ENCODE measurements at regions not wholly inside any gene's neighbourhood (a gene's known extent, or its start where the extent isn't known, plus 50 kb on each side); places are given as distances from the start of the nearest gene placed in this dataset.

- Mint-ChIP-seq H3K36me3 (ENCODE audit: low read depth) (no peaks in the 10 kb centered on the region), H3K4me1 (ENCODE audit: low read depth) (no peaks in the 10 kb centered on the region)
Measured at GRCh38 chr4:162322054-162322453, 158.3 kb upstream of the FSTL5 start.

DNA sequence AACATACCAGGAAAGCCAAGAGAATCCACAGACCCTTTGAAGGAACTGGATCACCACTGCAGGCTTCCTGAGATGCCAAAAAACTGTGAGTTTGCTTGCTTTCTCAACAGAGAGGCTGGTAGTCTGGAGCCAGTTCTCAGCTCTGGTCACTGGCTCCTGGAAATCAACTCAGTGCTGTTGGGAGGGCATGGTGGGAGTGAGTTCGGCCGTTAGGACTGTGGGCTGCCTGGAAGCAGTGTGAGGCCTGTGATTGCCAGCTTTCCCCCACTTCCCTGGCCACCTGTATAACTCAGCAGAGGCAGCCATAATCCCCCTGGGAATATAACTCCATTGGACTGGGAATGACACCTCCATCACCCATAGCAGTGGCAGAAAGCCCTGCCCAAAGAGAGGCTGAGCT lies 122.0 kb upstream of the FSTL5 start:
- no peaks in the 10 kb centered on the region for H3K4me1 Mint-ChIP-seq (ENCODE audit: low read depth)
- H3K27ac Mint-ChIP-seq, result no peak overlapping the region
- H3K36me3 Mint-ChIP-seq (ENCODE audit: low read depth), result no peaks in the 10 kb centered on the region
- H3K9me3 Mint-ChIP-seq, result peaks cover 23% of the 10 kb centered on the region
- H3K4me3 Mint-ChIP-seq, result no peak overlapping the region
- no peaks in the 10 kb centered on the region for H3K27me3 Mint-ChIP-seq (ENCODE audit: low read depth)
- no peak for DNase-seq (ENCODE audit: low spot score)

More at GRCh38 chr4:162322054-162322453, 158.3 kb upstream of the FSTL5 start:
- Mint-ChIP-seq H3K9me3 (no peaks in the 10 kb centered on the region), H3K27ac (no peak overlapping the region), H3K4me3 (no peak overlapping the region), H3K27me3 (ENCODE audit: low read depth) (no peaks in the 10 kb centered on the region)
- no peak for DNase-seq (ENCODE audit: low spot score)

GRCh38 chr4:162282684-162283083 lies 118.9 kb upstream of the FSTL5 start:
- peaks cover 10% of the 10 kb centered on the region for H3K9me3 Mint-ChIP-seq
- H3K4me3 Mint-ChIP-seq, result no peak overlapping the region
- DNase-seq (ENCODE audit: low spot score), result no peak
- H3K36me3 Mint-ChIP-seq (ENCODE audit: low read depth), result no peaks in the 10 kb centered on the region
- no peaks in the 10 kb centered on the region for H3K4me1 Mint-ChIP-seq (ENCODE audit: low read depth)
- no peak overlapping the region for H3K27ac Mint-ChIP-seq
- no peaks in the 10 kb centered on the region for H3K27me3 Mint-ChIP-seq (ENCODE audit: low read depth)

GRCh38 chr4:162274354-162274753 lies 110.6 kb upstream of the FSTL5 start:
- no peak overlapping the region for H3K27ac Mint-ChIP-seq
- no peaks in the 10 kb centered on the region for H3K27me3 Mint-ChIP-seq (ENCODE audit: low read depth)
- DNase-seq (ENCODE audit: low spot score), result no peak
- H3K9me3 Mint-ChIP-seq, result no peaks in the 10 kb centered on the region
- no peaks in the 10 kb centered on the region for H3K4me1 Mint-ChIP-seq (ENCODE audit: low read depth)
- H3K4me3 Mint-ChIP-seq, result no peak overlapping the region
- no peaks in the 10 kb centered on the region for H3K36me3 Mint-ChIP-seq (ENCODE audit: low read depth)

- no peak for DNase-seq (ENCODE audit: low spot score)
- no peaks in the 10 kb centered on the region for H3K9me3 Mint-ChIP-seq
- no peaks in the 10 kb centered on the region for H3K36me3 Mint-ChIP-seq (ENCODE audit: low read depth)
- no peaks in the 10 kb centered on the region for H3K4me1 Mint-ChIP-seq (ENCODE audit: low read depth)
- no peak overlapping the region for H3K27ac Mint-ChIP-seq
- no peaks in the 10 kb centered on the region for H3K27me3 Mint-ChIP-seq (ENCODE audit: low read depth)
- H3K4me3 Mint-ChIP-seq, result no peak overlapping the region
Measured at GRCh38 chr4:162272215-162272614, 108.4 kb upstream of the FSTL5 start.

GRCh38 chr4:162268911-162269310 lies 105.1 kb upstream of the FSTL5 start:
- DNase-seq (ENCODE audit: low spot score), result no peak
- Mint-ChIP-seq H3K9me3 (peaks cover 8% of the 10 kb centered on the region), H3K36me3 (ENCODE audit: low read depth) (no peaks in the 10 kb centered on the region), H3K4me3 (no peak overlapping the region), H3K4me1 (ENCODE audit: low read depth) (no peaks in the 10 kb centered on the region), H3K27ac (no peak overlapping the region), H3K27me3 (ENCODE audit: low read depth) (no peaks in the 10 kb centered on the region)

DNA sequence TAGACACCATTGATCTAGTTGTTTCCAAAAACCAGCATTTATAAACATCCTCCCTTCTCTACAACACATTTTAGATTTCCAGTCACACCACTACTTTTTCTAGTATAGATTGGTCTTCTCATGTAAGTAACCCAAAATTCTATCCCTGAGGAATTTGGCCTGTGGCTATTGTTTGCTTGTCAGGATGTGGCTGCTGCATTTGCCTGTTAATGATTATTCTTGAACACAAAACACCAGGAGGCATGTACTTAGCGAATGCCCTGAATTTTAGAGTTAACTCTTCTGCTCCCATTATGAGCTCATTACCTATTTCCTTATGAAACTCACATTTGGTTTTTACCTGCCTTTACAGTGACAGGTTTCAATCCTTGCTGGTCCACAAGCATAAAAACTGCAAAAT lies 102.0 kb upstream of the FSTL5 start:
- Mint-ChIP-seq H3K4me3 (no peak overlapping the region), H3K9me3 (peaks cover 24% of the 10 kb centered on the region), H3K4me1 (ENCODE audit: low read depth) (no peaks in the 10 kb centered on the region), H3K27ac (no peak overlapping the region), H3K27me3 (ENCODE audit: low read depth) (no peaks in the 10 kb centered on the region), H3K36me3 (ENCODE audit: low read depth) (no peaks in the 10 kb centered on the region)
- DNase-seq (ENCODE audit: low spot score), result no peak

- no peaks in the 10 kb centered on the region for H3K36me3 Mint-ChIP-seq (ENCODE audit: low read depth)
- H3K4me3 Mint-ChIP-seq, result no peak overlapping the region
- no peak overlapping the region for H3K27ac Mint-ChIP-seq
- H3K4me1 Mint-ChIP-seq (ENCODE audit: low read depth), result no peaks in the 10 kb centered on the region
- no peaks in the 10 kb centered on the region for H3K27me3 Mint-ChIP-seq (ENCODE audit: low read depth)
- no peak for DNase-seq (ENCODE audit: low spot score)
- H3K9me3 Mint-ChIP-seq, result peaks cover 10% of the 10 kb centered on the region
Measured at GRCh38 chr4:162245051-162245450, 81.3 kb upstream of the FSTL5 start.

DNA sequence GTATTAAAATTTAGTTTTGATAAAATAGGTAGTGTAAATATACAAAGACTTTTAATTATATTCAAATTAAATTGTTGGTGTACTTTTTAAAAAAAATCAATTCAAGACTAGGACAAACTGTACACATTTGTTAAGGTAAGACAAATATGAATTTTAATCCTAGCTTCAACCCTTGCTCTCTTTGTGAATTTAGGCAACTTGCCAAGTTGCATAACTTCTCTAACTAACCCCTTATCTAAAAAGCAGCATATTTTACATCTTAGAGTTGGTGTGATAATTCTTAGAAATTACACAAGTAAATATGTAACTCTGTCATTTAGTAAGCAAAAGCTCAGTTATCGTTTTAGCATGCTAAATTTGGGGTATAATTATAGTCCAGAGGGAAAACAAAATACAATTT lies 78.1 kb upstream of the FSTL5 start:
- Mint-ChIP-seq H3K9me3 (peaks cover 10% of the 10 kb centered on the region), H3K27me3 (ENCODE audit: low read depth) (no peaks in the 10 kb centered on the region), H3K4me3 (no peak overlapping the region), H3K27ac (no peak overlapping the region), H3K4me1 (ENCODE audit: low read depth) (no peaks in the 10 kb centered on the region), H3K36me3 (ENCODE audit: low read depth) (no peaks in the 10 kb centered on the region)
- DNase-seq (ENCODE audit: low spot score), result no peak

DNA sequence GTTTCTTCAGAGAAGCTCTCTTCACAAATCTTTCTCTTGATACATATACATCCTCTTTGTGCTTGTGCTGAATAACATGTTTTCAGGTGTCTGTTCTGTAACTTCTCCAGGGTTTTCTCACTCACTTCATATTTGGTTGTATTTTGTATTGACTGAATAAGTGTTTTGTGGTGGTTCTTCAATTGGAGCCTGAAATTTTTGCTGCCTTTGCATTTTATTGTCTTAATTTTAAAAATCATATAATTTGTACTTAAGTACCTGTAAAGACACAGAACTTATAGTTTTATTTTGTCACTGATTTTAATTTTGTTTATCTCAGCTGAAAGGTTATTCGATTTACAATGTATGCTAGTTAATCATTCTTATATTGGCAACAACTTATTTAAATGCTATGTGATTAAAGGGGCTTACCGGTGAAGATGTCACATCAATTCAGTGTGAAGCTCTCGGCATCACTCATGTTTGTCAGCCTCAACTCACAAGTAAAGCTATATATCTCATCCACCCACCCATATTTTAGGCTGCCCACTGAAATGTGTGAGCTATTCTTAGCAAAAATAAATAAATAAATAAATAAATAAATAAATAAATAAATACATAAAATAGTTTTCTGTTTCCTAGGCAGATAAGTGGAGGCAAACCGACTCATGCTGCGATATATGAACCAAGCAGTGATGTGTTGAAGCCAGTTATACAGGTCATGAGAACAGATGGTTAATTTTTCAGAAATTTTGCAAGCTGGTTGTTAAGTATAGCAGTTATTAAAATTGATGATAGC lies 76.4 kb upstream of the FSTL5 start:
- no peak overlapping the region for H3K27ac Mint-ChIP-seq

GRCh38 chr4:162237676-162238075 lies 73.9 kb upstream of the FSTL5 start:
- Mint-ChIP-seq H3K4me1 (ENCODE audit: low read depth) (no peaks in the 10 kb centered on the region), H3K36me3 (ENCODE audit: low read depth) (no peaks in the 10 kb centered on the region), H3K4me3 (no peak overlapping the region), H3K9me3 (peaks cover 9% of the 10 kb centered on the region), H3K27me3 (ENCODE audit: low read depth) (no peaks in the 10 kb centered on the region), H3K27ac (no peak overlapping the region)
- no peak for DNase-seq (ENCODE audit: low spot score)

More for the DNA sequence above, 76.4 kb upstream of the FSTL5 start:
- DNase-seq (ENCODE audit: low spot score), result no peak
- peaks cover 6% of the 10 kb centered on the region for H3K9me3 Mint-ChIP-seq
- H3K4me1 Mint-ChIP-seq (ENCODE audit: low read depth), result no peaks in the 10 kb centered on the region
- no peaks in the 10 kb centered on the region for H3K36me3 Mint-ChIP-seq (ENCODE audit: low read depth)
- no peak overlapping the region for H3K4me3 Mint-ChIP-seq
- no peaks in the 10 kb centered on the region for H3K27me3 Mint-ChIP-seq (ENCODE audit: low read depth)

- Mint-ChIP-seq H3K4me3 (no peak overlapping the region), H3K9me3 (peaks cover 11% of the 10 kb centered on the region), H3K4me1 (ENCODE audit: low read depth) (no peaks in the 10 kb centered on the region), H3K27ac (no peak overlapping the region), H3K27me3 (ENCODE audit: low read depth) (no peaks in the 10 kb centered on the region), H3K36me3 (ENCODE audit: low read depth) (no peaks in the 10 kb centered on the region)
- DNase-seq (ENCODE audit: low spot score), result no peak
Measured at GRCh38 chr4:162234595-162234994, 70.8 kb upstream of the FSTL5 start.

DNA sequence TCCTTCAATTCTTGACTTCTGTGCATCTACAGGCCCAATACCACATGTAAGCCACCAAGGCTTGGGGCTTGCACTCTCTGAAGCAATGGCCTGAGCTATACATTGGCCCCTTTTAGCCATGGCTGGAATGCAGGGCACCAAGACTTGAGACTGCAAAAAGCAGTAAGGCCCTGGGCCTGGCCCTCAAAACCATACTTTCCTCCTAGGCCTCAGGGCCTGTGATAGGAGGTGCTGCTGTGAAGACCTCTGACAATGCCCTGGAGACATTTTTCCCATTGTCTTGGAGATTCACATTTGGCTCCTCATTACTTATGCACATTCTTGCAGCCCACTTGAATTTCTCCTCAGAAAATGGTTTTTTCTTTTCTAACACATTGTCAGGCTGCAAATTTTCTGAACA lies 68.5 kb upstream of the FSTL5 start:
- Mint-ChIP-seq H3K4me1 (ENCODE audit: low read depth) (no peaks in the 10 kb centered on the region), H3K9me3 (peaks cover 11% of the 10 kb centered on the region), H3K27me3 (ENCODE audit: low read depth) (no peaks in the 10 kb centered on the region), H3K4me3 (no peak overlapping the region), H3K27ac (no peak overlapping the region), H3K36me3 (ENCODE audit: low read depth) (no peaks in the 10 kb centered on the region)
- no peak for DNase-seq (ENCODE audit: low spot score)

DNA sequence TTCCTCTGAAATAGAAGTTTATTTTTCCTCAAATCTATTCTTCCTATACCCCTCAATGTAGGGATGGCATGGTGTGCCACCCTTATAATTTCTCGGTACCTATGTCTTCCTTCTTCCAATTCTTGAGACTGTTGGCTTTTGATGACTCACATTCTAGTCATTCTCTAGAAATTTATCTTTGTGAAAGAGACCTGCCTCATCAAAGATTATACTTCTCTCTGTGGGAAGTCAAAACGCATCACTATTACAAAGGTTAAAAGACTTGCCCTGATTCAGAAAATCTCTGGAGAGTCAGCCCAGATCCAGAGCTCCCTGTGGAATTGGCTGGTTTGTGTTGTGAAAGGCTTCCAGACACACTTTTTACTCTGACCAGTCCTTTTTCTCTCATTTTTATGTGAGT lies 65.9 kb upstream of the FSTL5 start:
- Mint-ChIP-seq H3K27ac (no peak overlapping the region), H3K27me3 (ENCODE audit: low read depth) (no peaks in the 10 kb centered on the region), H3K9me3 (peaks cover 11% of the 10 kb centered on the region), H3K4me1 (ENCODE audit: low read depth) (no peaks in the 10 kb centered on the region), H3K4me3 (no peak overlapping the region), H3K36me3 (ENCODE audit: low read depth) (no peaks in the 10 kb centered on the region)
- no peak for DNase-seq (ENCODE audit: low spot score)

DNA sequence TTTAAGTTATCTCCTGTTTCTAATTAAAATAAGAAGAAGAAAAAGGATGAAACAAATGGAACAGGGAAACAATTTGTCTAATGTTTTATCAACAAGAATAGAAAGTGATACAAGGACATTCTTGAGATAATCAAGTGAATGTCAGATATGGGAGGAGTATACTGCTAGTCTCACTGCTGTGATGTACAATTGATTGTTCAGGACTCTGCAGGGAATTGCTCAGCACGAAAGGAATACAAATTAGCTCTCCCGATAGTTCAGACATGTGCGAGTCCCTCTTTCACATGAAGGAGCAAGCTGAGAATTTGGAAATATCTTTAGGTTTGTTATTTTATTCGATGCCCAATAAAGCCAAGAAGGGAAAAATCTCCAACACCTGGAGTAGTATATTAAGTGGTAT lies 57.3 kb upstream of the FSTL5 start:
- no peak overlapping the region for H3K4me3 Mint-ChIP-seq

More for the DNA sequence above, 57.3 kb upstream of the FSTL5 start:
- no peak overlapping the region for H3K27ac Mint-ChIP-seq
- no peak for DNase-seq (ENCODE audit: low spot score)
- H3K9me3 Mint-ChIP-seq, result peaks cover 5% of the 10 kb centered on the region
- no peaks in the 10 kb centered on the region for H3K36me3 Mint-ChIP-seq (ENCODE audit: low read depth)
- no peaks in the 10 kb centered on the region for H3K27me3 Mint-ChIP-seq (ENCODE audit: low read depth)
- no peaks in the 10 kb centered on the region for H3K4me1 Mint-ChIP-seq (ENCODE audit: low read depth)
